Thoracic aorta (tissue), 2 donors: ENCODE measurements at regions not wholly inside any gene's neighbourhood (a gene's known extent, or its start where the extent isn't known, plus 50 kb on each side); places are given as distances from the start of the nearest gene placed in this dataset.
"Not testable (repeated sequence)": the region's sequence is repeated elsewhere in the genome, so short reads cannot be mapped to it uniquely, and the experiment has no call there.

Experiments
- ATAC-seq: fragments of 150-250 bp; one replicate; pipeline ENCODE4 v1.8.0; 2017; ENCODE audit warnings: low read depth; ENCODE audit not compliant: insufficient number of reproducible peaks, low FRiP score
- DNase-seq: peaks from one replicate; pipeline ENCODE4 v3.0.0-alpha.2; 2020; ENCODE audit warnings: low spot score
- H3K27ac ChIP-seq, 2 donors: fragments of 200-600 bp; sonication (generic); 1 replicate in 1 of 2; 2 replicates in 1 of 2; pipeline ENCODE4 v1.5.1; 2016; ENCODE audit warnings: mild to moderate bottlenecking in 2 of 2, moderate library complexity in 2 of 2
- H3K27me3 ChIP-seq: fragments of 200-600 bp; sonication (generic); replicated peaks from 2 replicates; pipeline ENCODE4 v1.6.0; 2016; ENCODE audit warnings: mild to moderate bottlenecking; ENCODE audit not compliant: insufficient read depth
- H3K36me3 ChIP-seq: fragments of 200-600 bp; sonication (generic); one replicate; pipeline ENCODE4 v1.5.1; 2016
- H3K4me1 ChIP-seq, 2 donors: fragments of 200-600 bp; sonication (generic); 1 replicate in 1 of 2; 2 replicates in 1 of 2; pipeline versions ENCODE4 v1.5.1 to v1.6.0; 2016; ENCODE audit warnings: low read depth in 2 of 2, mild to moderate bottlenecking in 1 of 2; ENCODE audit not compliant: control insufficient read depth in 1 of 2
- H3K4me3 ChIP-seq: fragments of 200-600 bp; sonication (generic); 2 replicates; pipeline ENCODE4 v1.5.1; 2016; ENCODE audit warnings: mild to moderate bottlenecking
- H3K9me3 ChIP-seq: fragments of 200-600 bp; sonication (generic); 2 replicates; pipeline ENCODE4 v1.5.1; 2016
- CTCF ChIP-seq: fragments of 200-600 bp; sonication (generic); IDR thresholded peaks from one replicate; pipeline ENCODE4 v1.5.1; 2019; ENCODE audit warnings: antibody characterized with exemption

- no peak for TF ChIP-seq CTCF
- ATAC-seq: no peak
- H3K36me3 ChIP-seq: no peaks in the 10 kb centered on the region
Measured at GRCh38 chr4:34486461-34487363, 1757.6 kb downstream of the ARAP2 start.

GRCh38 chr4:34492414-34492813 lies 1751.9 kb downstream of the ARAP2 start:
- DNase-seq (no peak), ATAC-seq (no peak)
- Histone ChIP-seq H3K27ac (no peak overlapping the region), H3K4me1 (no peaks in the 10 kb centered on the region), H3K27me3 (no peaks in the 10 kb centered on the region), H3K4me3 (no peak overlapping the region), H3K9me3 (no peaks in the 10 kb centered on the region), H3K36me3 (no peaks in the 10 kb centered on the region)
- TF ChIP-seq CTCF: no peak

More at GRCh38 chr4:34486461-34487363, 1757.6 kb downstream of the ARAP2 start:
- no peaks in the 10 kb centered on the region for H3K27me3 ChIP-seq
- no peaks in the 10 kb centered on the region for H3K9me3 ChIP-seq
- H3K4me1 ChIP-seq: no peaks in the 10 kb centered on the region
- H3K27ac ChIP-seq: no peak overlapping the region
- DNase-seq: no peak
- no peak overlapping the region for H3K4me3 ChIP-seq

GRCh38 chr4:34502086-34502485 lies 1742.2 kb downstream of the ARAP2 start:
- Histone ChIP-seq H3K9me3 (no peaks in the 10 kb centered on the region), H3K27ac (no peak overlapping the region), H3K27me3 (no peaks in the 10 kb centered on the region), H3K36me3 (no peaks in the 10 kb centered on the region), H3K4me1 (no peaks in the 10 kb centered on the region), H3K4me3 (no peak overlapping the region)
- ATAC-seq: no peak
- DNase-seq: no peak
- no peak for TF ChIP-seq CTCF

- DNase-seq, H3K4me3 ChIP-seq, H3K4me1 ChIP-seq, H3K9me3 ChIP-seq, ATAC-seq, H3K27me3 ChIP-seq, H3K36me3 ChIP-seq, H3K27ac ChIP-seq: not testable (repeated sequence)
Measured at GRCh38 chr4:34504731-34505130, 1739.6 kb downstream of the ARAP2 start.

- not testable (repeated sequence) for H3K27ac ChIP-seq, H3K36me3 ChIP-seq, DNase-seq, H3K4me3 ChIP-seq, ATAC-seq, H3K27me3 ChIP-seq, H3K4me1 ChIP-seq, H3K9me3 ChIP-seq
Measured at GRCh38 chr4:34506511-34507092, 1737.7 kb downstream of the ARAP2 start.

GRCh38 chr4:34512616-34513015 lies 1731.7 kb downstream of the ARAP2 start:
- Histone ChIP-seq H3K27me3 (no peaks in the 10 kb centered on the region), H3K27ac (no peak overlapping the region), H3K9me3 (no peaks in the 10 kb centered on the region), H3K36me3 (no peaks in the 10 kb centered on the region), H3K4me1 (no peaks in the 10 kb centered on the region), H3K4me3 (no peak overlapping the region)
- DNase-seq (no peak), ATAC-seq (no peak)
- no peak for TF ChIP-seq CTCF
